ENCODE measurements at regions not wholly inside any gene's neighbourhood (a gene's known extent, or its start where the extent isn't known, plus 50 kb on each side); places are given as distances from the start of the nearest gene placed in this dataset.

GRCh38 chr20:47418069-47418757 lies 61.7 kb upstream of the ZMYND8 start:
- H3K27ac Mint-ChIP-seq: peak overlapping the region; percentile 99
- Histone ChIP-seq H3K27ac (ENCODE audit: low read length in 2 of 2) (peak overlapping the region; percentile 97 to 99), H3K4me3 (ENCODE audit: control extremely low read depth in 1 of 5, extremely low read depth in 1 of 5, insufficient read depth in 1 of 5, low read depth in 2 of 5, low read length in 4 of 5) (no peak overlapping the region), H3K79me2 (ENCODE audit: control insufficient read depth, insufficient read depth, low read length) (no peaks in the 10 kb centered on the region), H3K36me3 (replicated peaks in 1 of 2; ENCODE audit: control extremely low read depth in 1 of 2, control insufficient read depth in 1 of 2, extremely low read depth in 1 of 2, insufficient read depth in 2 of 2, low read length in 1 of 2) (no peaks in the 10 kb centered on the region), H3K9ac (ENCODE audit: low read length) (no peak overlapping the region), H3K4me1 (ENCODE audit: control insufficient read depth in 2 of 2, insufficient read depth in 2 of 2, low read length in 2 of 2) (peaks cover 59 to 74% of the 10 kb centered on the region in 2 donors), H3K4me2 (replicated peaks; ENCODE audit: low read depth, low read length, poor library complexity, severe bottlenecking) (peak overlapping the region; percentile 53), H3K27me3 (replicated peaks in 1 of 4; ENCODE audit: control extremely low read depth in 1 of 4, control insufficient read depth in 3 of 4, insufficient read depth in 4 of 4, low read length in 3 of 4) (no peaks in the 10 kb centered on the region), H3K9me3 (ENCODE audit: control extremely low read depth in 1 of 3, control insufficient read depth in 2 of 3, insufficient read depth in 1 of 3, low read length in 2 of 3) (peaks cover 0 to 6% (median 0%) of the 10 kb centered on the region in 3 donors), H4K20me1 (ENCODE audit: control insufficient read depth, insufficient read depth, low read length, poor library complexity, severe bottlenecking) (no peaks in the 10 kb centered on the region), H2AFZ (ENCODE audit: insufficient read depth, low read depth, low read length, poor library complexity, severe bottlenecking) (no peak overlapping the region)
- WGBS (ENCODE audit: insufficient coverage): no CpG with 5 or more reads among the region's 7 CpGs
- no peaks in the 10 kb centered on the region for H3K9me3 Mint-ChIP-seq (ENCODE audit: insufficient read depth)
- H3K4me3 Mint-ChIP-seq: no peak overlapping the region
- peaks cover 67% of the 10 kb centered on the region for H3K4me1 Mint-ChIP-seq
- ATAC-seq (ENCODE audit: low read depth) (no peak), DNase-seq (no peak)
- ChIA-PET POLR2A (interaction anchor here (0.6 to 8.0 kb wide), 7 partner anchors 13 to 84 kb away, joined by 3 to 114 read pairs (median 6); partner anchors contain the start of gene NCOA3), CTCF (interaction anchor here (0.6 to 6.5 kb wide), 4 partner anchors 21 to 191 kb away, joined by 3 to 34 read pairs (median 10); no protein-coding TSS in a partner anchor)
- intact Hi-C loops (cut with micrococcal nuclease): loop anchor here (5.0 kb wide), 2 partner anchors 36 to 159 kb away; no protein-coding TSS in a partner anchor
- TF ChIP-seq, protein P1, sequence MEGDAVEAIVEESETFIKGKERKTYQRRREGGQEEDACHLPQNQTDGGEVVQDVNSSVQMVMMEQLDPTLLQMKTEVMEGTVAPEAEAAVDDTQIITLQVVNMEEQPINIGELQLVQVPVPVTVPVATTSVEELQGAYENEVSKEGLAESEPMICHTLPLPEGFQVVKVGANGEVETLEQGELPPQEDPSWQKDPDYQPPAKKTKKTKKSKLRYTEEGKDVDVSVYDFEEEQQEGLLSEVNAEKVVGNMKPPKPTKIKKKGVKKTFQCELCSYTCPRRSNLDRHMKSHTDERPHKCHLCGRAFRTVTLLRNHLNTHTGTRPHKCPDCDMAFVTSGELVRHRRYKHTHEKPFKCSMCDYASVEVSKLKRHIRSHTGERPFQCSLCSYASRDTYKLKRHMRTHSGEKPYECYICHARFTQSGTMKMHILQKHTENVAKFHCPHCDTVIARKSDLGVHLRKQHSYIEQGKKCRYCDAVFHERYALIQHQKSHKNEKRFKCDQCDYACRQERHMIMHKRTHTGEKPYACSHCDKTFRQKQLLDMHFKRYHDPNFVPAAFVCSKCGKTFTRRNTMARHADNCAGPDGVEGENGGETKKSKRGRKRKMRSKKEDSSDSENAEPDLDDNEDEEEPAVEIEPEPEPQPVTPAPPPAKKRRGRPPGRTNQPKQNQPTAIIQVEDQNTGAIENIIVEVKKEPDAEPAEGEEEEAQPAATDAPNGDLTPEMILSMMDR (IDR thresholded peaks at IDR 0.05): no peak
- TF ChIP-seq EZH2 (IDR thresholded peaks at IDR 0.05; ENCODE audit: borderline replicate concordance, insufficient read depth, low read depth, low read length, poor library complexity, severe bottlenecking): no peak
- H3K27me3 Mint-ChIP-seq: no peaks in the 10 kb centered on the region

DNA sequence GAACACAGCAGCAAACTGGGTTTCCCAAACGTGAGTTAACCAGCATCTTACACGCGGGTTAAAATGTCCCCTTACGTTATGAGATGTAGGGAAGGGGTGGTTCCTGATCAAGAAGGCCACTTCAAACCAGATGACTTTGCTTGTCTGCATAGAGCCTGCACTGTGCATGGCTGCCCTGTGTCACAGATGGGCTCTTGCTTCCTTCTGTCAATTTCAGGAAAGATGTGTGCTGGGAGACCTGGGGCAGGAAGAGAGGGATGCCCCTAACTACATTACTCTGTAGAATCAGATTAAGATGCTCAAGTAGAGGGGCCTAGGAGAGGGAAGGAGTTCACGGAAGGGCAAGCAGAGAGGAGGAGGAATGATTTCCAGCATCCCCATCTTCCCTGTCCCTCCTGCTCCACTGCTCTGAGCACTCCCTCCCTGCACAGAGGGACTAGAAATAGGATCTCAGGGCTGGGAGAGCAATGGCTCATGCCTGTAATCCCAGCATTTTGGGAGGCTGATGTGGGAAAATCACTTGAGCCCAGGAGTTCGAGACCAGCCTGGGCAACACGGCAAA lies 63.5 kb upstream of the ZMYND8 start:
- peak overlapping the region; percentile 89 for H3K27ac Mint-ChIP-seq

More for the DNA sequence above, 63.5 kb upstream of the ZMYND8 start:
- ChIA-PET POLR2A (interaction anchor here (0.6 to 1.9 kb wide), 6 partner anchors 10 to 138 kb away, joined by 3 to 11 read pairs (median 6); no protein-coding TSS in a partner anchor), CTCF (interaction anchor here (1.5 to 1.8 kb wide), 2 partner anchors 22 to 147 kb away, joined by 3 to 6 read pairs; no protein-coding TSS in a partner anchor)
- Histone ChIP-seq H2AFZ (ENCODE audit: insufficient read depth, low read depth, low read length, poor library complexity, severe bottlenecking) (no peak overlapping the region), H4K20me1 (ENCODE audit: control insufficient read depth, insufficient read depth, low read length, poor library complexity, severe bottlenecking) (no peaks in the 10 kb centered on the region), H3K9ac (ENCODE audit: low read length) (no peak overlapping the region), H3K27me3 (replicated peaks in 1 of 4; ENCODE audit: control extremely low read depth in 1 of 4, control insufficient read depth in 3 of 4, insufficient read depth in 4 of 4, low read length in 3 of 4) (no peaks in the 10 kb centered on the region), H3K9me3 (ENCODE audit: control extremely low read depth in 1 of 3, control insufficient read depth in 2 of 3, insufficient read depth in 1 of 3, low read length in 2 of 3) (peaks cover 0 to 6% (median 0%) of the 10 kb centered on the region in 3 donors), H3K27ac (ENCODE audit: low read length in 2 of 2) (peak overlapping the region; percentile 34 to 50), H3K4me1 (ENCODE audit: control insufficient read depth in 2 of 2, insufficient read depth in 2 of 2, low read length in 2 of 2) (peaks cover 42 to 56% of the 10 kb centered on the region in 2 donors), H3K4me2 (replicated peaks; ENCODE audit: low read depth, low read length, poor library complexity, severe bottlenecking) (no peak overlapping the region), H3K79me2 (ENCODE audit: control insufficient read depth, insufficient read depth, low read length) (no peaks in the 10 kb centered on the region), H3K36me3 (replicated peaks in 1 of 2; ENCODE audit: control extremely low read depth in 1 of 2, control insufficient read depth in 1 of 2, extremely low read depth in 1 of 2, insufficient read depth in 2 of 2, low read length in 1 of 2) (no peaks in the 10 kb centered on the region), H3K4me3 (ENCODE audit: control extremely low read depth in 1 of 5, extremely low read depth in 1 of 5, insufficient read depth in 1 of 5, low read depth in 2 of 5, low read length in 4 of 5) (no peak overlapping the region)
- H3K4me1 Mint-ChIP-seq: peaks cover 53% of the 10 kb centered on the region
- intact Hi-C loops (cut with micrococcal nuclease): loop anchor here (5.0 kb wide), 2 partner anchors 38 to 157 kb away; no protein-coding TSS in a partner anchor
- ATAC-seq (ENCODE audit: low read depth): no peak
- no peak for TF ChIP-seq EZH2 (IDR thresholded peaks at IDR 0.05; ENCODE audit: borderline replicate concordance, insufficient read depth, low read depth, low read length, poor library complexity, severe bottlenecking)
- TF ChIP-seq, protein P1 (IDR thresholded peaks at IDR 0.05): no peak
- no peaks in the 10 kb centered on the region for H3K9me3 Mint-ChIP-seq (ENCODE audit: insufficient read depth)
- peak overlapping the region; percentile 26 for H3K4me3 Mint-ChIP-seq
- DNase-seq: no peak
- WGBS (ENCODE audit: insufficient coverage): 89% methylated on average over 5 of the region's 7 CpGs
- H3K27me3 Mint-ChIP-seq: no peaks in the 10 kb centered on the region

All from B cell (primary cell).